ENCODE measurements at regions not wholly inside any gene's neighbourhood (a gene's known extent, or its start where the extent isn't known, plus 50 kb on each side); places are given as distances from the start of the nearest gene placed in this dataset.

- no peak for TF ChIP-seq REST (IDR thresholded peaks at IDR 0.05; ENCODE audit: low read depth)
- TF ChIP-seq CEBPB (IDR thresholded peaks at IDR 0.05): no peak
- no peak for TF ChIP-seq MAX (IDR thresholded peaks at IDR 0.05)
- TF ChIP-seq YY1 (IDR thresholded peaks at IDR 0.05; ENCODE audit: low read depth): no peak
- TF ChIP-seq EP300 (IDR thresholded peaks at IDR 0.05; ENCODE audit: borderline replicate concordance): no peak
- TF ChIP-seq CREB1 (IDR thresholded peaks at IDR 0.05; ENCODE audit: low read depth): no peak
- TF ChIP-seq RAD21 (IDR thresholded peaks at IDR 0.05; ENCODE audit: low read depth): no peak
- TF ChIP-seq TAF1 (IDR thresholded peaks at IDR 0.05; ENCODE audit: low read depth): no peak
- no peak for TF ChIP-seq FOXM1 (IDR thresholded peaks at IDR 0.05; ENCODE audit: borderline replicate concordance, low read depth)
- TF ChIP-seq ZBTB7A (IDR thresholded peaks at IDR 0.05; ENCODE audit: low read depth): no peak
- TF ChIP-seq EGR1 (IDR thresholded peaks at IDR 0.05): no peak
- TF ChIP-seq NFIC (IDR thresholded peaks at IDR 0.05): no peak
- TF ChIP-seq TEAD4 (IDR thresholded peaks at IDR 0.05): no peak
Measured at GRCh38 chr4:137389911-137390520, 142.3 kb downstream of the PCDH18 start.

Measured in Ishikawa (cell line).